ENCODE measurements at regions not wholly inside any gene's neighbourhood (a gene's known extent, or its start where the extent isn't known, plus 50 kb on each side); places are given as distances from the start of the nearest gene placed in this dataset.

- TF ChIP-seq TBP (IDR thresholded peaks at IDR 0.05; ENCODE audit: low read depth, low read length) = no peak
- TF ChIP-seq JUND (IDR thresholded peaks at IDR 0.05; ENCODE audit: low read length) = no peak
- TF ChIP-seq BCL11A (IDR thresholded peaks at IDR 0.05; ENCODE audit: low read depth in 2 of 2, low read length in 2 of 2) = no peak
- no peak for TF ChIP-seq GABPA (IDR thresholded peaks at IDR 0.05; ENCODE audit: borderline replicate concordance, insufficient read depth, low read length)
- no peak for TF ChIP-seq CBX8 (IDR thresholded peaks at IDR 0.05; ENCODE audit: borderline replicate concordance, low read depth, low read length)
Measured at GRCh38 chr2:58971511-58972360, 730.6 kb upstream of the FANCL start (continued).
